Activated naive CD4-positive, alpha-beta T cell treated with anti-CD3 and anti-CD28 coated beads, Interleukin-2, amount 10 ng/mL, durations not matched to agents 7 days and 5 days (primary cell): ENCODE measurements at regions not wholly inside any gene's neighbourhood (a gene's known extent, or its start where the extent isn't known, plus 50 kb on each side); places are given as distances from the start of the nearest gene placed in this dataset.
"Not testable (repeated sequence)": the region's sequence is repeated elsewhere in the genome, so short reads cannot be mapped to it uniquely, and the experiment has no call there.

Experiments used
- CTCF ChIA-PET: fragments of 350-600 bp; sonication (Branson Sonifier 250); formaldehyde crosslinking; loops from one replicate; lab custom pipeline; 2021; ENCODE audit warnings: antibody characterized with exemption; lab: Charles Lee
- DNase-seq: peaks from one replicate; pipeline ENCODE4 v3.0.0-alpha.2; 2020
- H3K27ac Mint-ChIP-seq: one replicate; pipeline ENCODE4 v1.8.0; 2021; ENCODE audit warnings: mild to moderate bottlenecking, moderate library complexity, mixed read lengths
- H3K27me3 Mint-ChIP-seq: one replicate; pipeline ENCODE4 v1.8.0; 2021; ENCODE audit warnings: mild to moderate bottlenecking, mixed read lengths
- H3K36me3 Mint-ChIP-seq: one replicate; pipeline ENCODE4 v1.8.0; 2021; ENCODE audit warnings: mixed read lengths
- H3K4me1 Mint-ChIP-seq: one replicate; pipeline ENCODE4 v1.8.0; 2021; ENCODE audit warnings: mixed read lengths
- H3K4me3 Mint-ChIP-seq: one replicate; pipeline ENCODE4 v1.8.0; 2021; ENCODE audit warnings: mild to moderate bottlenecking, moderate library complexity, mixed read lengths
- H3K9me3 Mint-ChIP-seq: one replicate; pipeline ENCODE4 v1.8.0; 2021; ENCODE audit warnings: mixed read lengths

DNA sequence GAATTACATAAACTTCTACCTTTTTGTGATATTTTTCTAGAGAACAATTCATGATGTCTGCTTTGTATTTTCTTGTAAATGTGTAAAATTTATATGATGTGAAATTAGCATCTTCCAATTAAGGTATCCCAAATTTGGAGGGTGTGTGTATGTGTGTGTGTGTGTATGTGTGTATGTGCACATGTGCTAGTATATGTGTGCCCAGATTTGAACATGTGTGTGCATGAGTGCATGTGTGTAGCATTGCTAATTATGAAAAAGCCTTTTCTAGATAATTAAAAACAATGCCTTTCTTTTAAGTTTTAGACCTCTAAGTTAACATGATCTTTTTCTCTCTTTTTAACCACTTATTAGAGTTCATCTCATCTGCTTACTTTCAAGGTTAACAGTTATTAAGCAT is 208.0 kb upstream of the SPOPL start:
- CTCF ChIA-PET: no interaction called here
- H3K27ac Mint-ChIP-seq: no peak overlapping the region
- H3K4me3 Mint-ChIP-seq: no peak overlapping the region
- no peaks in the 10 kb centered on the region for H3K27me3 Mint-ChIP-seq
- H3K4me1 Mint-ChIP-seq: no peaks in the 10 kb centered on the region
- H3K9me3 Mint-ChIP-seq: no peaks in the 10 kb centered on the region
- DNase-seq: no peak
- no peaks in the 10 kb centered on the region for H3K36me3 Mint-ChIP-seq

GRCh38 chr2:138294451-138294850 is 207.1 kb upstream of the SPOPL start:
- no peaks in the 10 kb centered on the region for H3K36me3 Mint-ChIP-seq
- no peak overlapping the region for H3K27ac Mint-ChIP-seq
- CTCF ChIA-PET: no interaction called here
- H3K4me1 Mint-ChIP-seq: no peaks in the 10 kb centered on the region
- no peaks in the 10 kb centered on the region for H3K9me3 Mint-ChIP-seq
- H3K4me3 Mint-ChIP-seq: no peak overlapping the region
- H3K27me3 Mint-ChIP-seq: no peaks in the 10 kb centered on the region
- DNase-seq: no peak

- Mint-ChIP-seq H3K4me1 (no peaks in the 10 kb centered on the region), H3K9me3 (no peaks in the 10 kb centered on the region), H3K27ac (no peak overlapping the region), H3K27me3 (no peaks in the 10 kb centered on the region), H3K36me3 (no peaks in the 10 kb centered on the region), H3K4me3 (no peak overlapping the region)
- DNase-seq: no peak
- CTCF ChIA-PET: no interaction called here
Observed at GRCh38 chr2:138296365-138296764, 205.2 kb upstream of the SPOPL start.

DNA sequence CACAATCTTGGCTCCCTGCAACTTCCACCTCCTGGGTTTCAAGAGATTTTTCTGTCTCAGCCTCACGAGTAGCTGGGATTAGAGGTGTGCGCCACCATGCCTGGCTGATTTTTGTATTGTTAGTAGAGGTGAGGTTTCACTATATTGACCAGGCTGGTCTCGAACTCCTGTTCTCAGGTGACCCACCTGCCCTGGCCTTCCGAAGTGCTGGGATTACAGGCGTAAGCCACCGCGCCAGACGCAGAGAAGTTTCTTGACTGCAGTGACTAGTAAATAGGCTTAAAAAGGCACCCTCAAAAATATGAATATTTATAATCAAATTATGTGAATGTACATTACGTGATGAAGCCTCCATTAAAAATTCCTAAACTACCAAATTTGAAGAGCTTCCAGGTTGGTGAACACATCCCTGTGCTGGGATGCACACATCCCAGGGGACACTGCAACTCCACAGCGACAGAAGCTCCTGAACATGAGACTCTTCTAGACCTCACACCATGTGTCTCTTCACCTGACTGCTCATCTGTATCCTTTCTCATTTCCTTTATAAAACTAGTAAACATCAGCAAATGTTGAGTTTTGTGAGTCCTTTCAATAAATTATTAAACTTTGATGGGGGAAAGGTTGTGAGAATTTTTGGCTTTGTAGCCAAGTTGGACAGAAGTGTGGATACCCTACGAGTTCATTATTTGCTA is 203.3 kb upstream of the SPOPL start:
- no peaks in the 10 kb centered on the region for H3K9me3 Mint-ChIP-seq
- no peaks in the 10 kb centered on the region for H3K27me3 Mint-ChIP-seq
- H3K4me3 Mint-ChIP-seq: no peak overlapping the region
- CTCF ChIA-PET: no interaction called here
- no peaks in the 10 kb centered on the region for H3K36me3 Mint-ChIP-seq
- no peak overlapping the region for H3K27ac Mint-ChIP-seq
- H3K4me1 Mint-ChIP-seq: no peaks in the 10 kb centered on the region
- DNase-seq: no peak

DNA sequence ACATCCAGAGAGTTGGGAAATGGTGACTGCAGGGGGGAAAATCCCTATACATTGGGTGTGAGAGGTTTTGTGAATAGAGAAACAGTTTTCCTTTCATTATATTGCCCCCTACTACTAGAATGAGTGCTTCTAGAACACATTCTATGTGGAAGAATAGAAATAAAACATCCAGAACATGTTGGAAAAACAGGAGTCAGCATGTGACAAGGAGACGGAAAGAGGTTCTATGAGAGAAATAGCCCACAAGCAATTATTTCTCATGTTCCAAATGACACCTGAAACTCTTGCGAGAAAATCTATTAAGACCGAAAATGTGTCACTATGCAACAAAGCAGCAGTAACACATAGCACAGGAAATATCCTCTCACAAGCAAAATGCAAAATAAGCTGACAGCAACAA is 202.7 kb upstream of the SPOPL start:
- H3K4me1 Mint-ChIP-seq: no peaks in the 10 kb centered on the region
- DNase-seq: no peak
- H3K36me3 Mint-ChIP-seq: no peaks in the 10 kb centered on the region
- no peak overlapping the region for H3K4me3 Mint-ChIP-seq
- no peak overlapping the region for H3K27ac Mint-ChIP-seq
- no peaks in the 10 kb centered on the region for H3K27me3 Mint-ChIP-seq
- no peaks in the 10 kb centered on the region for H3K9me3 Mint-ChIP-seq
- CTCF ChIA-PET: no interaction called here

DNA sequence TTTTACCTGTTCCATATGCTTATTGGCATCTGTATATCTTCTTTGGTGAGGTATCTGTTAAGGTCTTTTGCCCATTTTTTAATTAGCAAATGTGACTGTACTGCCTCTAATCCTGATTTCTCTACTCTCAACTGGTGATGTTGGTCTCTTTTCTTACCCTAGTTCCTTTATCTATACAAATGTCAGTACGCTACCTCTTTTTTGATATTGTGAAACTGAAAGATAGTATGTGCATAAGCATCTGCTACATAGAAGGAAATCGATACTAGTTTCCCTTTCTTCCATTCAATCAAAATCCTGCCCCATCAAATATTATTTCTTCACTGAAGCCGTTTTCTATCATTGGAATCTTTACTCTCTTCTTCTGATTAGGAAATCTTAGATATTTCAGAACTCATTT is 194.9 kb upstream of the SPOPL start:
- CTCF ChIA-PET: no interaction called here
- H3K4me1 Mint-ChIP-seq: no peaks in the 10 kb centered on the region
- no peaks in the 10 kb centered on the region for H3K36me3 Mint-ChIP-seq
- H3K27ac Mint-ChIP-seq: no peak overlapping the region
- no peak overlapping the region for H3K4me3 Mint-ChIP-seq
- no peaks in the 10 kb centered on the region for H3K9me3 Mint-ChIP-seq
- H3K27me3 Mint-ChIP-seq: no peaks in the 10 kb centered on the region
- no peak for DNase-seq

DNA sequence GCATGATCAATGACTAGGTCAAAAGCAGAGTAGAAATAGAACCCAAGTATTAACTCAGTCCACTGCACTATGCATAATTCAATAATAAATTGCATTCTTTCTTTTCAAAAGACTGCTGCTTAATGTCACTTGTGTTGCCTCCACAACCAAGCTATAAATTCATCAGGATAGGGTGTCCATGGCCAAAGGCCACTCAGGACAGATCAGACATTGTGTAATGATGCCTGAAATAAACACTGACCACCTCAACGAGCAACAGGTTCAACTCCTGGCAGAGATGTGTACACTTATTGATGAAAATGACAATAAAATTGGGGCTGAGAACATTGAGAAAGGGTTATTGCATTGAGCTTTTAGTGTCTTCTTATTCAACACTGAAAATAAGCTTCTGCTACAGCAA is 194.5 kb upstream of the SPOPL start:
- Mint-ChIP-seq H3K9me3 (no peaks in the 10 kb centered on the region), H3K4me1 (no peaks in the 10 kb centered on the region)
- CTCF ChIA-PET: no interaction called here

GRCh38 chr2:138309760-138310159 is 191.8 kb upstream of the SPOPL start:
- Mint-ChIP-seq H3K9me3 (peaks cover 3% of the 10 kb centered on the region), H3K36me3 (no peaks in the 10 kb centered on the region), H3K4me1 (no peaks in the 10 kb centered on the region), H3K4me3 (no peak overlapping the region), H3K27me3 (no peaks in the 10 kb centered on the region), H3K27ac (no peak overlapping the region)
- CTCF ChIA-PET: no interaction called here
- DNase-seq: no peak

More for the DNA sequence above, 194.5 kb upstream of the SPOPL start:
- no peaks in the 10 kb centered on the region for H3K27me3 Mint-ChIP-seq
- DNase-seq: no peak
- no peaks in the 10 kb centered on the region for H3K36me3 Mint-ChIP-seq
- H3K4me3 Mint-ChIP-seq: no peak overlapping the region
- no peak overlapping the region for H3K27ac Mint-ChIP-seq

DNA sequence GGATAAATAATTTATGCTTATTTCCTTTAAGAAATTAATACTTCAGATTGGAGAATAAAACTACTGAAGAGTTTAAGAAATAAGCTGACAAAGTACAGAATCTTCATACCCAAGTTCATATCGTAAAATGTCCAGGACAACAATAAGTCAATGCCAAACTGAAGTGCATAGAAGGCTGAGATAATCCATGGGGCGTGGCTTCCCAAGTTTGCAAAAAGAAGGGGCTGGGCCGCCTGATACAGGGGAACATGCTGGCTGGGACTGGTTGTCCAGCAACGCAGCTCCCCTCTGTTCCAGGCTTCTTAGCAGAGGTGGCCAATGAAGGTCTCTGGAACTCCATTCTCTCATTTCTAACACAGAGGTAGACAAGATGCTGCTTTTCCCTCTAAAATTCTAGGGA is 189.5 kb upstream of the SPOPL start:
- Mint-ChIP-seq H3K9me3 (peaks cover 3% of the 10 kb centered on the region), H3K27ac (no peak overlapping the region), H3K4me3 (no peak overlapping the region), H3K4me1 (no peaks in the 10 kb centered on the region), H3K27me3 (no peaks in the 10 kb centered on the region), H3K36me3 (no peaks in the 10 kb centered on the region)
- CTCF ChIA-PET: no interaction called here
- no peak for DNase-seq

GRCh38 chr2:138315619-138316018 is 186.0 kb upstream of the SPOPL start:
- H3K36me3 Mint-ChIP-seq, CTCF ChIA-PET, H3K9me3 Mint-ChIP-seq, H3K4me1 Mint-ChIP-seq, H3K27ac Mint-ChIP-seq, H3K4me3 Mint-ChIP-seq, DNase-seq, H3K27me3 Mint-ChIP-seq: not testable (repeated sequence)

DNA sequence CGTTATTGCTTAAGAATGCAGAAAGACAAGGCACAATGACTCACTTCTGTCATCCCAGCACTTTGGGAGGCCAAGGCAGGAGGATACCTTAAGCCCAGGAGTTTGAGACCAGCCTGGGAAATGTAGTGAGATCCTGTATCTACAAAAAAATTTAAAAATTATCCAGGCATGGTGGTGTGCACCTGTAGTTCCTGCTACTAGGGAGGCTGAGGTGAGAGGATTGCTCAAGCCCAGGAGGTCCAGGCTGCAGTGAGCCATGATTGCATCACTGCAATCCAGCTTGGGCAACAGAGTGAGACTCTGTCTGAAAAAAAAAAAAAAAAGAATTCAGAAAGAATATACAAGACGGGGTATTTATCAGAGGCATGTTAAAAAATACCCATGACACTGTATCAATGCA is 182.0 kb upstream of the SPOPL start:
- Mint-ChIP-seq H3K4me1 (no peaks in the 10 kb centered on the region), H3K36me3 (no peaks in the 10 kb centered on the region), H3K9me3 (no peaks in the 10 kb centered on the region), H3K27me3 (no peaks in the 10 kb centered on the region), H3K4me3 (no peak overlapping the region), H3K27ac (no peak overlapping the region)
- CTCF ChIA-PET: no interaction called here
- DNase-seq: no peak

GRCh38 chr2:138321458-138321857 is 180.1 kb upstream of the SPOPL start:
- DNase-seq: no peak
- Mint-ChIP-seq H3K27me3 (no peaks in the 10 kb centered on the region), H3K4me3 (no peak overlapping the region), H3K36me3 (no peaks in the 10 kb centered on the region), H3K9me3 (no peaks in the 10 kb centered on the region), H3K27ac (no peak overlapping the region), H3K4me1 (no peaks in the 10 kb centered on the region)
- CTCF ChIA-PET: no interaction called here

DNA sequence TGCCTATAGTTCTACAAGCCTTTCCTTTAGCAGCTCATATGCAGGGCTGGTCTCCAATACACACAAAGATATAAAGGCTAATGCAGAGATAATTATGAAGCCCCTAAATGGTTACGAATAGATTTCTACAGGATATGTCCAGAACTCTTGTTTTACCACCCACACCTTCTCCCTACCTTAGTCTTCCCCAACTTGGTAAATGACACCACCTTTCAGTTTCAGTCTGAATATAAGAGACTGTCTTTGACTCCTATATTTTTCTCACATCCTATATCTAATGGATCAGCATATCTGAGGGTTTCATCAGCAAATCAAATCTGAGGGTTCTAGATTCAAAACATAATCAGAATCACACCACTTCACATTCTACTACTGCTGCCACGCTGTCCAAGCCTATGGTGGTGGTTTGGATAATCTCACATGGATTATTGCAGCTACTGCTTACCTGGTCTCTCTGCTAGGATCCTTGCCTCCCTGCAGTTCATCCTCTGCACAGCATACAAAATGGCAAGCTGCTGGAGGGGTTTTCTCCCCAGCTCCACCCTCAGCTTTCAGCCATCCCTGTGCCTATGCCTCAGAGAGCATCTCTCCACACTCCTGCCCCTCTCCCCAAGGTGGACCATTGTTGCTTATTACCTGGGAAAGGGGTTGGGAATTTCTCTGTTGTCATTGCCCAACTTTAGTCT is 178.0 kb upstream of the SPOPL start:
- no peaks in the 10 kb centered on the region for H3K27me3 Mint-ChIP-seq
- H3K27ac Mint-ChIP-seq: no peak overlapping the region
- DNase-seq: no peak
- H3K4me3 Mint-ChIP-seq: no peak overlapping the region
- CTCF ChIA-PET: no interaction called here
- no peaks in the 10 kb centered on the region for H3K9me3 Mint-ChIP-seq
- no peaks in the 10 kb centered on the region for H3K36me3 Mint-ChIP-seq
- H3K4me1 Mint-ChIP-seq: no peaks in the 10 kb centered on the region

GRCh38 chr2:138324068-138324771 is 177.3 kb upstream of the SPOPL start:
- Mint-ChIP-seq H3K36me3 (no peaks in the 10 kb centered on the region), H3K4me3 (no peak overlapping the region), H3K27me3 (no peaks in the 10 kb centered on the region), H3K4me1 (no peaks in the 10 kb centered on the region), H3K9me3 (no peaks in the 10 kb centered on the region), H3K27ac (no peak overlapping the region)
- CTCF ChIA-PET: no interaction called here
- DNase-seq: no peak

DNA sequence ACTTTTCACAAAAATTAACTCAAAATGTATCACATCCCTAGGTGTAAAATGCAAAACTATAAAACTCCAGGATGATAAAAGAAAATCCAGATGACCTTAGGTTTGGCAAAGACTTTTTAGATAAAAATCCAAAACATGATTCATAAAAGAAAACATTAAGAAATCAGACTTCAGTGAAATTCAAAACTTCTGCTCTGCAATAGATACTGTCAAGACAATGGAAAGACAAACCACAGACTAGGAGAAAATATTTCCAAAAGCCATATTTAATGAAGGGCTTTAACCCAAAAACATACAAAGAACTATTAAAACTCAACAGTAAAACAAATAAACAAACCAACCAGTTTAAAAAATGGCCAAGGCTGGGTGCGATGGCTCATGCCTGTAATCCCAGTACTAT is 173.6 kb upstream of the SPOPL start:
- Mint-ChIP-seq H3K27ac (no peak overlapping the region), H3K36me3 (no peaks in the 10 kb centered on the region), H3K9me3 (no peaks in the 10 kb centered on the region), H3K4me1 (no peaks in the 10 kb centered on the region), H3K27me3 (no peaks in the 10 kb centered on the region), H3K4me3 (no peak overlapping the region)
- CTCF ChIA-PET: no interaction called here
- DNase-seq: no peak
